ENCODE measurements at regions not wholly inside any gene's neighbourhood (a gene's known extent, or its start where the extent isn't known, plus 50 kb on each side); places are given as distances from the start of the nearest gene placed in this dataset.

- no peak for DNase-seq
Observed at GRCh38 chr20:24779131-24779530, 169.9 kb upstream of the CST7 start.

GRCh38 chr20:24779946-24780345, 169.1 kb upstream of the CST7 start:
- no peak for DNase-seq

GRCh38 chr20:24780674-24781417, 168.2 kb upstream of the CST7 start:
- no peak for DNase-seq

GRCh38 chr20:24781418-24781980, 167.6 kb upstream of the CST7 start:
- peak; percentile 53 for DNase-seq

- DNase-seq: no peak
Observed at GRCh38 chr20:24782301-24782700, 166.8 kb upstream of the CST7 start.

- DNase-seq: no peak
Observed at GRCh38 chr20:24782801-24783630, 166.1 kb upstream of the CST7 start.

- DNase-seq: no peak
Observed at GRCh38 chr20:24783631-24784492, 165.2 kb upstream of the CST7 start.

GRCh38 chr20:24784607-24785006, 164.5 kb upstream of the CST7 start:
- DNase-seq: no peak

GRCh38 chr20:24785141-24786110, 163.6 kb upstream of the CST7 start:
- DNase-seq: peak; percentile 90

- no peak for DNase-seq
Observed at GRCh38 chr20:24786111-24786495, 163.0 kb upstream of the CST7 start.

- DNase-seq: no peak
Observed at GRCh38 chr20:24786646-24787045, 162.4 kb upstream of the CST7 start.

- DNase-seq: no peak
Observed at GRCh38 chr20:24787071-24787470, 162.0 kb upstream of the CST7 start.

- DNase-seq: no peak
Observed at GRCh38 chr20:24787621-24788020, 161.4 kb upstream of the CST7 start.

- no peak for DNase-seq
Observed at GRCh38 chr20:24789877-24790276, 159.2 kb upstream of the CST7 start.

GRCh38 chr20:24790746-24791283, 158.3 kb upstream of the CST7 start:
- no peak for DNase-seq

- no peak for DNase-seq
Observed at GRCh38 chr20:24791953-24792352, 157.1 kb upstream of the CST7 start.

GRCh38 chr20:24792641-24793495, 156.2 kb upstream of the CST7 start:
- no peak for DNase-seq

GRCh38 chr20:24795436-24795835, 153.6 kb upstream of the CST7 start:
- peak; percentile 45 for DNase-seq

- no peak for DNase-seq
Observed at GRCh38 chr20:24796236-24796635, 152.8 kb upstream of the CST7 start.

GRCh38 chr20:24797113-24797512, 152.0 kb upstream of the CST7 start:
- no peak for DNase-seq

Data from fibroblast of skin of back (primary cell).